GM18511 (cell line): ENCODE measurements at regions not wholly inside any gene's neighbourhood (a gene's known extent, or its start where the extent isn't known, plus 50 kb on each side); places are given as distances from the start of the nearest gene placed in this dataset.
"Not testable (repeated sequence)": the region's sequence is repeated elsewhere in the genome, so short reads cannot be mapped to it uniquely, and the experiment has no call there.

Experiments
- ATAC-seq: cut with Tn5 transposase; IDR thresholded peaks from one replicate; pipeline ENCODE4 v1.9.1; 2021; ENCODE audit warnings: mild to moderate bottlenecking, moderate library complexity; ENCODE audit not compliant: unreplicated experiment

- not testable (repeated sequence) for ATAC-seq
Measured at GRCh38 chr9:97248252-97248651, 59.2 kb upstream of the CCDC180 start.

- ATAC-seq, result no peak
Measured at GRCh38 chr9:97243606-97244005, 63.9 kb upstream of the CCDC180 start.

GRCh38 chr9:97241430-97241829 is 66.0 kb upstream of the CCDC180 start:
- ATAC-seq, result not testable (repeated sequence)

GRCh38 chr9:97237951-97238889 is 69.2 kb upstream of the CCDC180 start:
- ATAC-seq, result peak; percentile 58

DNA sequence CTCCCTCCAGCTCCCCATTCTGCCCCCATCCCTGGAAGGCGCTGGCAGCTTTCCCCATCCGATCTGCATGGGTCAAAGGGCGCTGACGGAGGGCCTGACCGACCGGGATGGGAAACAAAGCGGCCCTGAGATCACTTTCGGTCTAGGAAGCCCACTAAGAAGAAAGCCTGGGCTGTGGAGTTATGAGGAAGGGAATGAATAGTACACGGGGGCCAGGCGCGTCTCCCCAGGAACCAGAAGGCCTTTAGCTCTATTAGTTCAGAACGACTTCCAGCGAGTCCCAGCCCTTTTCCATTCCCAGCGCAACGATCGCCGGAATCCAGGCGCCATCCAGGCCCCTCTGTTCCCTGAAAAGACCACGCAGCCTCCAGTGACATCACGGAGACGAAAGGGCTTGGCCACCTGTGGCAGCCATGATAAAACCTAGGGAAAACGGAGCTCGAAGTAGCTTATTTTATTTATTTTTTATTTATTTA is 70.1 kb upstream of the CCDC180 start:
- no peak for ATAC-seq

DNA sequence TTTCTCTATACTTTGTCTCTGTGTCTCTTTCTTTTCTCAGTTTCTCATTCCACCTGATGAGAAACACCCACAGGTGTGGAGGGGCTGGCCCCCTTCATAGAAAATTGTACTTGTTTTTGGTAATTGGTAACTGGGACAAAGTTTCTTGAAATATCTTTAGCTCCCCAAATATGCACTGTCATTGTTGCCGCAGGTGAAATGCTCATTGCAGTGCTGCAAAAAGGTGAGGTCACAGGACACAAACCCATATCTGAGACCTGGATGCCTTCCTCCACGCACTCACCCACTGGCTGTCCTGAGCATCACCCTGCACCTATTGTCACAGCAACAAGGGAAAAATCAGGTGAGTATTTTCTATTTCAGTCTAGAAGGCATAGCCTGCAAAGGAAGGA is 74.5 kb upstream of the CCDC180 start:
- ATAC-seq, result not testable (repeated sequence)

DNA sequence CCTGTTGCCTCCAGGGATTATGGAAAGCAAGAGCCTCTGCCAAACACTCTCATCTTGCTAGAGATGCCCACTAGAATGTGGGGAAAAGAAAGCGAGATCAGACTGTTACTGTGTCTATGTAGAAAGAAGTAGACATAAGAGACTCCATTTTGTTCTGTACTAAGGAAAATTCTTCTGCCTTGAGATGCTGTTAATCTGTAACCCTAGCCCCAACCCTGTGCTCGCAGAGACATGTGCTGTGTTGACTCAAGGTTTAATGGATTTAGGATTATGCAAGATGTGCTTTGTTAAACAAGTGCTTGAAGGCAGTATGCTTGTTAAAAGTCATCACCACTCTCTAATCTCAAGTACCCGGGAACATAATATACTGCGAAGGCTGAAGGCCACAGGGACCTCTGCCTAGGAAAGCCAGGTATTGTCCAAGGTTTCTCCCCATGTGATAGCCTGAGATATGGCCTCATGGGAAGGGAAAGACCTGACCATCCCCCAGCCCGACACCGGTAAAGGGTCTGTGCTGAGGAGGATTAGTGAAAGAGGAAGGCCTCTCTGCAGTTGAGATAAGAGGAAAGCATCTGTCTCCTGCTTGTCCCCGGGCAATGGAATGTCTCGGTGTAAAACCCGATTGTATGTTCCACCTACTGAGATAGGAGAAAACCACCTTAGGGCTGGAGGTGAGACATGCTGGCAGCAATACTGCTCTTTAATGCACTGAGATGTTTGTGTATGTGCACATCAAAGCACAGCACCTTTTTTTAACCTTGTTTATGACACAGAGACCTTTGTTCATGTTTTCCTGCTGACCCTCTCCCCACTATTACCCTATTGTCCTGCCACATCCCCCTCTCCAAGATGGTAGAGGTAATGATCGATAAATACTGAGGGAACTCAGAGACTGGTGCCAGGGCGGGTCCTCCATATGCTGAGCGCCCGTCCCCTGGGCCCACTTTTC is 75.1 kb upstream of the CCDC180 start:
- not testable (repeated sequence) for ATAC-seq

DNA sequence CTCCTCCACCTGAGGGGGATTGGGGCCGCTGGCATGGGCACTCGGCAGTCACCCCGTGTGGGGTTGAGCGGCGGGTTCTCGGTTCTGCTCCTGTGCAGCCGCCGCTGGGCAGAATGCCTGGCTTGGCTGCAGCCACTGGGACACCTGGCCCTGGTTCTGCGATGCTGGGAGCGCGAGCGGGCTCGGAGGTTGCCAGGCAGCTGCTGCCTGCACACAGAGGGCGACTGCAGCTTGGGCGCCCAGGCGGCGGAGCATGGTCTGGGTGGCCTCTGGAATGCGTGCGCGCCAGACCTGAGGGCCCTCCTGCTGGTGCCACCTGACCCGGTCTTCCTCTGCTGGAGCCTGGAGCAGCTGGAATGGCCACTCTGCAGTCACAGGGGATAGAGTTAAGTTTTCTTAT is 85.1 kb upstream of the CCDC180 start:
- not testable (repeated sequence) for ATAC-seq

- not testable (repeated sequence) for ATAC-seq
Measured at GRCh38 chr9:97221478-97222355, 85.7 kb upstream of the CCDC180 start.

- no peak for ATAC-seq
Measured at GRCh38 chr9:97220894-97221477, 86.5 kb upstream of the CCDC180 start.

DNA sequence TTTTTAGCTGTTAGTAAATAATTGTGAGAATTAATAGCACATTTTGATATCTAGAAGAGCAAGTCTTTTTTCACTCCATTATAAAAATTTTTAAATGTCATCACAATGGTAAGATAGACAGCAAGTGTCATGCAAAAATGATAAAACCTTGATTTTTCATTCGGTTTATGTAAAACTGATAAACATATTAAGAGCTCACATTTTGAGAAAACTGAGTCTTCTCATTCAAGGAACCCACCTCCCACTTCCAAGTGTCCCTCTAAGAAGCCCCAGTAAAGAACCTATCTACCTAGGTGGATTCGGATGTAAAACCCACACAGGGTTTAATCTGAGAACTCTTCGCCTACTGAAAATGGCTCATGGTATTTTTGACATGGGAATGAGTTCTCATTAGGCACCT is 87.1 kb upstream of the CCDC180 start:
- ATAC-seq, result not testable (repeated sequence)

DNA sequence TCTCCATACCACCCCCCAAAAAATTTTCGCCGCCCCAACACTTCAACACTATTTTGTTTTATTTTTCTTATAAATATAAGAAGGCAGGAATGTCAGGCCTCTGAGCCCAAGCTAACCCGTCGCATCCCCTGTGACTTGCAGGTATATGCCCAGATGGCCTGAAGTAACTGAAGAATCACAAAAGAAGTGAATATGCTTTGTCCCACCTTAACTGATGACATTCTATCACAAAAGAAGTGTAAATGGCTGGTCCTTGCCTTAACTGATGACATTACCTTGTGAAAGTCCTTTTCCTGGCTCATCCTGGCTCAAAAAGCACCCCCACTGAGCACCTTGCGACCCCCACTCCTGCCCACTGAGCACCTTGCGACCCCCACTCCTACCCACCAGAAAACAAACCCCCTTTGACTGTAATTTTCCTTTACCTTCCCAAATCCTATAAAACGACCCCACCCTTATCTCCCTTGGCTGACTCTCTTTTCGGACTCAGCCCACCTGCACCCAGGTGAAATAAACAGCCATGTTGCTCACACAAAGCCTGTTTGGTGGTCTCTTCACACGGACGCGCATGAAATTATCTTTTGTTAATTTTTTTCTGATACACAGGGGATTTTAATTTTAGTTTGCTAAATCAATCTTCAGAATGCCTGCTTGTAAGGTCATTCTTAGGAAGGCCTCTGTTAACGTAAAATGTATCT is 87.9 kb upstream of the CCDC180 start:
- ATAC-seq, result not testable (repeated sequence)

DNA sequence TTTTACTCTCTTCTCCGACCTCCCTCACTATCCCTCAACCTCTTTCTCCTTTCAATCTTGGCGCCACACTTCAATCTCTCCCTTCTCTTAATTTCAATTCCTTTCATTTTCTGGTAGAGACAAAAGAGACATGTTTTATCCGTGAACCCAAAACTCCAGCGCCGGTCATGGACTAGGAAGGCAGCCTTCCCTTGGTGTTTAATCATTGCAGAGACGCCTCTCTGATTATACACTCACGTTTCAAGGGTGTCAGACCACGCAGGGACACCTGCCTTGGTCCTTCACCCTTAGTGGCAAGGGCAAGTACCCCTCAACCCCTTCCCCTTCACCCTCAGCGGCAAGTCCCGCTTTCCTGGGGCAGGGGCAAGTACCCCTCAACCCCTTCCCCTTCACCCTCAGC is 92.3 kb upstream of the CCDC180 start:
- ATAC-seq, result not testable (repeated sequence)

DNA sequence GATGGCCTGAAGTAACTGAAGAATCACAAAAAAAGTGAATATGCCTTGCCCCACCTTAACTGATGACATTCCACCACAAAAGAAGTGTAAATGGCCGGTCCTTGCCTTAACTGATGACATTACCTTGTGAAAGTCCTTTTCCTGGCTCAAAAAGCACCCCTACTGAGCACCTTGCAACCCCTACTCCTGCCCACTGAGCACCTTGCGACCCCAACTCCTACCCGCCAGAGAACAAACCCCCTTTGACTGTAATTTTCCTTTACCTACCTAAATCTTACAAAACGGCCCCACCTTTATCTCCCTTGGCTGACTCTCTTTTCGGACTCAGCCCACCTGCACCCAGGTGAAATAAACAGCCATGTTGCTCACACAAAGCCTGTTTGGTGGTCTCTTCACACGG is 92.9 kb upstream of the CCDC180 start:
- ATAC-seq, result not testable (repeated sequence)

DNA sequence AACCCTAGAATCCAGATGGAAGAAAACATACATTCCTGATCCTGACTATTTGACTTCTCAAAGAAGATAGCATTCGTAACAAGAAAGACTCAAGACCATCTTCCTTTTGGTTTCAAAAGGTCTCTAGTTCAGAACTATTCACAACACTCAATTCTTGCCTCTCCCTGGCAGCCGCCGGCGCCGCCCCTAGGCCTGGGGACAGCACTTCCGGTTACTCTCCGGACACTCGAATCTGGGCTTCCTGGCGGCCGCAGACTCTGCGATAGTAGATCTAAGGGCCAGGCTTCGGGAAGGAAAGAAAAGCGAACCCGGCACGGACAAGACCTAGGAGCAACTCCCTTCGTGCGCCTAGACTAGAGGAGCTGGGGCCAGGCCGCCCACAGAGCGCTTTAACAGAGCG is 107.8 kb upstream of the CCDC180 start:
- ATAC-seq, result not testable (repeated sequence)

GRCh38 chr9:97193767-97194166 is 113.7 kb upstream of the CCDC180 start:
- ATAC-seq, result not testable (repeated sequence)

DNA sequence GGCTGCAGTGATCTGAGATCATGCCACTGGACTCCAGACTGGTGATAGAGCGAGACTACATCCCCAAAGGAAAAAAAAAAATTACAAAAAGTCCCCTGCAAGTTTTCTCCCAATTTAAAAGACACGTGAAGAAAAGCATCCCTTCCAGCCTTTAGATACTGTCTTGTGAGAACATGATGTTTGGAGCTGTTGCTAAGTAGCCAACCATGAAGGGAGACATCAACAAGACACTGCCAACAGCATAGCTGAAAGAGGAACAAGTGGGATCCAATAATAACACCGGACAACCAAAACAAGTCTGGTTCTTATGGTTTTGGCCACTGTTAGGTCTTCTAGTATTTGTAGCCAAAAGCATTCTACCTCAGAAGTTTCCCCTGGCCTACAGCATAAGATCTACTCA is 118.9 kb upstream of the CCDC180 start:
- ATAC-seq, result no peak

GRCh38 chr9:97187706-97188105 is 119.8 kb upstream of the CCDC180 start:
- not testable (repeated sequence) for ATAC-seq

GRCh38 chr9:97186493-97186892 is 121.0 kb upstream of the CCDC180 start:
- no peak for ATAC-seq
